ENCODE measurements at regions not wholly inside any gene's neighbourhood (a gene's known extent, or its start where the extent isn't known, plus 50 kb on each side); places are given as distances from the start of the nearest gene placed in this dataset.
"Not testable (repeated sequence)": the region's sequence is repeated elsewhere in the genome, so short reads cannot be mapped to it uniquely, and the experiment has no call there.

DNA sequence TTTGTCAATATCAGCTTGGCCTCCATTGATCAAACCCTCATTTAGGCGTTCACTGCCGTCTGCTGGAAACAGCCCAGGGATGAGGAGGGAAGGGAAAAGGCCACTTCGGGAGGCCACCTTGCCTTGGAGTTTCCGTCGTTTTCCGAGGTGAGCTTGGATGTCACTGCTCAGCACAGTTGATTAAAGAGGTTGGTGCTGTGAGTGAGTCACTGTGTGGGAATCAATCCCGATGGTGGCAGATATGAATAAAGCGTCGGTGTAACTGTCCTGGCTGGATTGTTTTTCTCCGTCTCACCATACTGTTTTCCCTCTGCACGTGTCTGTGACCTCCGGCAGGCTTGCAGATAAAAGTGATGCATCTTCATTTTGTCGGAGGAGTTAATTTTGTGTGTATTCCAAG is 148.1 kb downstream of the NPIPA7 start:
- TF ChIP-seq, protein P1, sequence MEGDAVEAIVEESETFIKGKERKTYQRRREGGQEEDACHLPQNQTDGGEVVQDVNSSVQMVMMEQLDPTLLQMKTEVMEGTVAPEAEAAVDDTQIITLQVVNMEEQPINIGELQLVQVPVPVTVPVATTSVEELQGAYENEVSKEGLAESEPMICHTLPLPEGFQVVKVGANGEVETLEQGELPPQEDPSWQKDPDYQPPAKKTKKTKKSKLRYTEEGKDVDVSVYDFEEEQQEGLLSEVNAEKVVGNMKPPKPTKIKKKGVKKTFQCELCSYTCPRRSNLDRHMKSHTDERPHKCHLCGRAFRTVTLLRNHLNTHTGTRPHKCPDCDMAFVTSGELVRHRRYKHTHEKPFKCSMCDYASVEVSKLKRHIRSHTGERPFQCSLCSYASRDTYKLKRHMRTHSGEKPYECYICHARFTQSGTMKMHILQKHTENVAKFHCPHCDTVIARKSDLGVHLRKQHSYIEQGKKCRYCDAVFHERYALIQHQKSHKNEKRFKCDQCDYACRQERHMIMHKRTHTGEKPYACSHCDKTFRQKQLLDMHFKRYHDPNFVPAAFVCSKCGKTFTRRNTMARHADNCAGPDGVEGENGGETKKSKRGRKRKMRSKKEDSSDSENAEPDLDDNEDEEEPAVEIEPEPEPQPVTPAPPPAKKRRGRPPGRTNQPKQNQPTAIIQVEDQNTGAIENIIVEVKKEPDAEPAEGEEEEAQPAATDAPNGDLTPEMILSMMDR (IDR thresholded peaks at IDR 0.05 in 8 of 11, conservative IDR thresholded peaks at IDR 0.05 in 3 of 11): not testable (repeated sequence)
- not testable (repeated sequence) for TF ChIP-seq POLR2AphosphoS5 (IDR thresholded peaks at IDR 0.05)
